H9 (cell line): ENCODE measurements at regions not wholly inside any gene's neighbourhood (a gene's known extent, or its start where the extent isn't known, plus 50 kb on each side); places are given as distances from the start of the nearest gene placed in this dataset.

Experiments used
- DNase-seq: peaks from one replicate; pipeline ENCODE4 v3.0.0-alpha.2; 2017
- H2AFZ ChIP-seq: one replicate; pipeline ENCODE4 v1.6.1; 2013; ENCODE audit warnings: mild to moderate bottlenecking, low read length, control low read depth, moderate library complexity
- H2AK5ac ChIP-seq: 2 replicates; pipeline ENCODE4 v1.6.1; 2013; ENCODE audit warnings: low read length, control low read depth, mixed read lengths; ENCODE audit not compliant: insufficient read length
- H2BK120ac ChIP-seq: one replicate; pipeline ENCODE4 v1.6.1; 2013; ENCODE audit warnings: low read depth, mild to moderate bottlenecking, low read length, control low read depth, inconsistent platforms; ENCODE audit not compliant: poor library complexity, severe bottlenecking
- H2BK12ac ChIP-seq: 2 replicates; pipeline ENCODE4 v1.6.1; 2013; ENCODE audit warnings: low read length, control low read depth, mixed read lengths, low read depth; ENCODE audit not compliant: insufficient read length
- H2BK15ac ChIP-seq: 2 replicates; pipeline ENCODE4 v1.6.1; 2013; ENCODE audit warnings: low read depth, low read length, control low read depth
- H2BK20ac ChIP-seq: one replicate; pipeline ENCODE4 v1.6.1; 2013; ENCODE audit warnings: low read depth, mild to moderate bottlenecking, low read length, control low read depth, inconsistent platforms; ENCODE audit not compliant: poor library complexity, severe bottlenecking
- H2BK5ac ChIP-seq: 2 replicates; pipeline ENCODE4 v1.6.1; 2013; ENCODE audit warnings: low read length, control low read depth, mixed read lengths; ENCODE audit not compliant: insufficient read length
- H3K14ac ChIP-seq: 2 replicates; pipeline ENCODE4 v1.6.1; 2013; ENCODE audit warnings: low read length, control low read depth; ENCODE audit not compliant: insufficient read depth
- H3K18ac ChIP-seq: 2 replicates; pipeline ENCODE4 v1.6.1; 2013; ENCODE audit warnings: low read depth, mild to moderate bottlenecking, mixed read lengths, low read length, control low read depth; ENCODE audit not compliant: insufficient read length
- H3K23ac ChIP-seq: 2 replicates; pipeline ENCODE4 v1.6.1; 2013; ENCODE audit warnings: low read length, control low read depth, mixed read lengths, low read depth; ENCODE audit not compliant: insufficient read length
- H3K23me2 ChIP-seq: 2 replicates; pipeline ENCODE4 v1.6.1; 2013; ENCODE audit warnings: low read depth, mild to moderate bottlenecking, mixed read lengths, low read length, control low read depth; ENCODE audit not compliant: insufficient read length, poor library complexity, severe bottlenecking
- H3K27ac ChIP-seq: 2 replicates; pipeline ENCODE4 v1.5.1; 2013; ENCODE audit warnings: low read length, control low read depth, mixed read lengths, low read depth; ENCODE audit not compliant: insufficient read length
- H3K27me3 ChIP-seq: 2 replicates; pipeline ENCODE4 v1.6.1; 2013; ENCODE audit warnings: low read length, control low read depth, inconsistent platforms; ENCODE audit not compliant: insufficient read depth
- H3K4ac ChIP-seq: 2 replicates; pipeline ENCODE4 v1.6.1; 2013; ENCODE audit warnings: low read depth, mild to moderate bottlenecking, control low read depth, inconsistent platforms, low read length, moderate library complexity
- H3K4me1 ChIP-seq: 2 replicates; pipeline ENCODE4 v1.6.1; 2013; ENCODE audit warnings: low read length, control low read depth, inconsistent platforms; ENCODE audit not compliant: insufficient read depth
- H3K4me2 ChIP-seq: 2 replicates; pipeline ENCODE4 v1.6.1; 2013; ENCODE audit warnings: low read length, control low read depth, mixed read lengths; ENCODE audit not compliant: insufficient read length, insufficient read depth
- H3K56ac ChIP-seq: 2 replicates; pipeline ENCODE4 v1.6.1; 2013; ENCODE audit warnings: low read depth, mild to moderate bottlenecking, mixed read lengths, low read length, control low read depth; ENCODE audit not compliant: insufficient read length
- H3K79me1 ChIP-seq: 2 replicates; pipeline ENCODE4 v1.6.1; 2013; ENCODE audit warnings: low read depth, mild to moderate bottlenecking, moderate library complexity, low read length, control low read depth, inconsistent platforms; ENCODE audit not compliant: insufficient read depth, poor library complexity, severe bottlenecking
- H3K79me2 ChIP-seq: 2 replicates; pipeline ENCODE4 v1.6.1; 2013; ENCODE audit warnings: low read length, control low read depth, inconsistent platforms; ENCODE audit not compliant: insufficient read depth
- H3K9ac ChIP-seq: 2 replicates; pipeline ENCODE4 v1.6.1; 2013; ENCODE audit warnings: low read length, control low read depth, mixed read lengths; ENCODE audit not compliant: insufficient read length; ENCODE audit errors: extremely low read depth
- H3K9me3 ChIP-seq: one replicate; pipeline ENCODE4 v1.6.1; 2013; ENCODE audit warnings: low read depth, low read length, inconsistent platforms; ENCODE audit not compliant: control insufficient read depth
- H3T11ph ChIP-seq: one replicate; pipeline ENCODE4 v1.6.1; 2013; ENCODE audit warnings: mild to moderate bottlenecking, low read length, control low read depth, inconsistent platforms
- H4K20me1 ChIP-seq: one replicate; pipeline ENCODE4 v1.6.1; 2013; ENCODE audit not compliant: control insufficient read depth, insufficient read length, insufficient read depth
- H4K5ac ChIP-seq: 2 replicates; pipeline ENCODE4 v1.6.1; 2013; ENCODE audit warnings: low read depth, mild to moderate bottlenecking, mixed read lengths, low read length, control low read depth; ENCODE audit not compliant: insufficient read length
- H4K8ac ChIP-seq: replicated peaks from 2 replicates; pipeline ENCODE4 v1.6.1; 2013; ENCODE audit warnings: low read length, control low read depth, mixed read lengths, low read depth; ENCODE audit not compliant: insufficient read length
- H4K91ac ChIP-seq: 2 replicates; pipeline ENCODE4 v1.6.1; 2013; ENCODE audit warnings: low read depth, mild to moderate bottlenecking, moderate library complexity, mixed read lengths, low read length, control low read depth; ENCODE audit not compliant: insufficient read length
- H3K27ac Mint-ChIP-seq, 3 experiments: 2 replicates in 2 of 3; 3 replicates in 1 of 3; pipeline ENCODE4 v1.8.0; 2020 to 2021; ENCODE audit warnings: mixed read lengths in 3 of 3, mild to moderate bottlenecking in 1 of 3, moderate library complexity in 1 of 3
- H3K27me3 Mint-ChIP-seq: 2 replicates; pipeline ENCODE4 v1.8.0; 2021; ENCODE audit warnings: low read depth, mild to moderate bottlenecking, moderate library complexity, mixed read lengths
- H3K36me3 Mint-ChIP-seq, 3 experiments: 2 replicates in 2 of 3; 3 replicates in 1 of 3; pipeline ENCODE4 v1.8.0; 2020 to 2021; ENCODE audit warnings: low read depth in 3 of 3, mixed read lengths in 3 of 3; ENCODE audit not compliant: insufficient read depth in 1 of 3
- H3K4me1 Mint-ChIP-seq, 2 experiments: 2 replicates each; pipeline ENCODE4 v1.8.0; 2020; ENCODE audit warnings: mixed read lengths in 2 of 2
- H3K4me3 Mint-ChIP-seq, 2 experiments: 2 replicates in 1 of 2; 3 replicates in 1 of 2; pipeline ENCODE4 v1.8.0; 2020 to 2021; ENCODE audit warnings: mild to moderate bottlenecking in 2 of 2, mixed read lengths in 2 of 2, moderate library complexity in 1 of 2
- H3K9me3 Mint-ChIP-seq, 2 experiments: 2 replicates in 1 of 2; 3 replicates in 1 of 2; pipeline ENCODE4 v1.8.0; 2020; ENCODE audit warnings: mild to moderate bottlenecking in 2 of 2, mixed read lengths in 2 of 2, moderate library complexity in 1 of 2
- WGBS: extraction: QIAGEN DNeasy Blood & Tissue Kit; methylation state at CpG from one replicate; pipeline ENCODE4 v1.1.7; 2013; ENCODE audit warnings: missing lambda C conversion rate, low lambda C conversion rate, mixed read lengths; ENCODE audit not compliant: insufficient read length; ENCODE audit errors: extremely low coverage; 5-methylcytosine and 5-hydroxymethylcytosine counted together
- TF ChIP-seq, protein P1 (sequence below): fragments of 200-600 bp; sonication (generic); conservative IDR thresholded peaks from 3 replicates; pipeline ENCODE4 v1.8.0; 2021; ENCODE audit warnings: antibody characterized with exemption, mild to moderate bottlenecking

DNA sequence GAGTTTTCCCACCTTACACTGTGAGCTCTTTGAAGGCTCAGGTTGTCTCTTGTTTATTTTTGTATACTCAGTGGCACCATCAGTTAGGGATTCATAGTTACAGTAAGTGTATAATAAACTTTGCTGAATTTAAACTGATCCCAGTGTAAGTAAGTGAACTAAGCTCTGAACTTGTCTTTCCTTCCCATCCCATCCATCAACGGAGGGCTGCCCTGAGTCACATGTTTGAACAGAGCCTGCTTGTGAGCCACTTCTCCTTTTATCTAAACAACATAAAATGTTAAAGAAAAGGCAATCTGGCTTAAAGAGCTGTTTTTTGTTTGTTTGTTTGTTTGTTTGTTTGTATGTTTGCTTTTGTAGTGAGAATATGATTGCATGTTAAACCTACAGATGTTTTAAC, 185.7 kb upstream of the MARCKS start:
- WGBS: no CpG with 5 or more reads among the region's 1 CpG
- peaks cover 45 to 50% of the 10 kb centered on the region in 2 experiments for H3K4me1 Mint-ChIP-seq
- no peaks in the 10 kb centered on the region for H3K23me2 ChIP-seq
- H3K56ac ChIP-seq: no peak overlapping the region
- H4K20me1 ChIP-seq: no peaks in the 10 kb centered on the region
- H3K79me1 ChIP-seq: no peaks in the 10 kb centered on the region
- no peak overlapping the region for H2AK5ac ChIP-seq
- H2BK12ac ChIP-seq: no peak overlapping the region
- no peaks in the 10 kb centered on the region for H3K36me3 Mint-ChIP-seq
- H3K79me2 ChIP-seq: no peaks in the 10 kb centered on the region
- H2AFZ ChIP-seq: no peak overlapping the region
- no peak overlapping the region for H2BK20ac ChIP-seq
- H2BK120ac ChIP-seq: no peak overlapping the region
- H2BK5ac ChIP-seq: no peak overlapping the region
- H3K4me3 Mint-ChIP-seq: no peak overlapping the region
- peak overlapping the region in 1 of 3 experiments; percentile 59; a peak in 1 of 7 replicates for H3K27ac Mint-ChIP-seq
- H3K9ac ChIP-seq: no peak overlapping the region
- no peak for DNase-seq
- TF ChIP-seq, protein P1, sequence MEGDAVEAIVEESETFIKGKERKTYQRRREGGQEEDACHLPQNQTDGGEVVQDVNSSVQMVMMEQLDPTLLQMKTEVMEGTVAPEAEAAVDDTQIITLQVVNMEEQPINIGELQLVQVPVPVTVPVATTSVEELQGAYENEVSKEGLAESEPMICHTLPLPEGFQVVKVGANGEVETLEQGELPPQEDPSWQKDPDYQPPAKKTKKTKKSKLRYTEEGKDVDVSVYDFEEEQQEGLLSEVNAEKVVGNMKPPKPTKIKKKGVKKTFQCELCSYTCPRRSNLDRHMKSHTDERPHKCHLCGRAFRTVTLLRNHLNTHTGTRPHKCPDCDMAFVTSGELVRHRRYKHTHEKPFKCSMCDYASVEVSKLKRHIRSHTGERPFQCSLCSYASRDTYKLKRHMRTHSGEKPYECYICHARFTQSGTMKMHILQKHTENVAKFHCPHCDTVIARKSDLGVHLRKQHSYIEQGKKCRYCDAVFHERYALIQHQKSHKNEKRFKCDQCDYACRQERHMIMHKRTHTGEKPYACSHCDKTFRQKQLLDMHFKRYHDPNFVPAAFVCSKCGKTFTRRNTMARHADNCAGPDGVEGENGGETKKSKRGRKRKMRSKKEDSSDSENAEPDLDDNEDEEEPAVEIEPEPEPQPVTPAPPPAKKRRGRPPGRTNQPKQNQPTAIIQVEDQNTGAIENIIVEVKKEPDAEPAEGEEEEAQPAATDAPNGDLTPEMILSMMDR: no peak
- H3K9me3 Mint-ChIP-seq: no peaks in the 10 kb centered on the region
- no peak overlapping the region for H3T11ph ChIP-seq
- H3K4me1 ChIP-seq: no peaks in the 10 kb centered on the region; the same call in 1 of the 2 replicates
- H3K14ac ChIP-seq: no peak overlapping the region
- H3K18ac ChIP-seq: no peak overlapping the region
- H3K23ac ChIP-seq: no peak overlapping the region
- H4K8ac ChIP-seq: no peak overlapping the region
- no peak overlapping the region for H2BK15ac ChIP-seq
- H4K91ac ChIP-seq: no peak overlapping the region
- H4K5ac ChIP-seq: no peak overlapping the region
- no peaks in the 10 kb centered on the region for H3K9me3 ChIP-seq
- no peaks in the 10 kb centered on the region for H3K27me3 Mint-ChIP-seq
- no peak overlapping the region for H3K4ac ChIP-seq
- no peaks in the 10 kb centered on the region for H3K27me3 ChIP-seq
- no peak overlapping the region for H3K4me2 ChIP-seq
- H3K27ac ChIP-seq: no peak overlapping the region
